NCI-H2227 treated with DMSO at 0.1 percent for 48 hours (cell line): ENCODE measurements at regions not wholly inside any gene's neighbourhood (a gene's known extent, or its start where the extent isn't known, plus 50 kb on each side); places are given as distances from the start of the nearest gene placed in this dataset.

ENCODE experiments used
- DNase-seq: peaks from one replicate; lab custom pipeline; 2025; lab: John Stamatoyannopoulos, UW

DNA sequence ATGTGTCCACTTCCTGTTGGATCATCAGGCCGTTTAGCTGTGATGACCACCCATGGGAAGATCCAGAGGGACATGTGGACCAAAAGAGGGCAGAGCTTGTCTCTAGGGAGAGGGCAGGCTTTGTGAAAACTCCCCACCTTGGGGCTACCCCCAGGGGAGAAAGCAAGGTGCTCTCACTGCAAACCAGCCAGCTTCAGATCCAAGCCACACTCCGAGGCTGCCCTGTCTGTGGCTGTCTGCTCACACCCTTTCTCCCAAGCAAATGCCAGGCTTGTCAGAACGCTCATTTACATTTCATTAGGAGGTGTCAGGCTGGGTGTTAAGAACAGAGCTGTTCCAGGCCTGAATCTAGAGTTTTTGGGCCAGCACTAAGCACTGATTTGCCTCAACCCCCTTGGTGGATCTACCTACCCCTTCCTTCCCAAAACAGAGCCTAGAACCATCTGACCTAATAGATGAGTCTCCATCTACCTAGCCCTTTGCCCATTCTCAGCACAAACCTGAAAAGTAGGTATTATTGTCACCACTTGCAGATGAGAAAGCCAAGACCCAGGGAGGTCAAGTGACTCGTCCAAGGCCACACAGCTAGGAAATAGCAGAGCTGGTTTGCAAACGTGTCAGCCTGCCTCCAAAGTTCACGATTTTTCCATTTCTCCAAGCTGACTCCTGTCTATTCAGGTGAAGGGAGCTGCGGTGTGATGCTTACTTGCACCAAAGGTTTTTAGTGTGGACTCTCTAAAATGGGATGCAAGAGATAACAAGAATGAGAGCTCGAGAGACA is 130.9 kb downstream of the EMX2 start:
- no peak for DNase-seq

GRCh38 chr10:117674201-117674600 is 131.7 kb downstream of the EMX2 start:
- no peak for DNase-seq

GRCh38 chr10:117674646-117675045 is 132.1 kb downstream of the EMX2 start:
- DNase-seq, result no peak

- no peak for DNase-seq
Observed at GRCh38 chr10:117675514-117676055, 133.0 kb downstream of the EMX2 start.

GRCh38 chr10:117677239-117677638 is 134.7 kb downstream of the EMX2 start:
- DNase-seq, result no peak

GRCh38 chr10:117677890-117678500 is 135.4 kb downstream of the EMX2 start:
- DNase-seq, result no peak

DNA sequence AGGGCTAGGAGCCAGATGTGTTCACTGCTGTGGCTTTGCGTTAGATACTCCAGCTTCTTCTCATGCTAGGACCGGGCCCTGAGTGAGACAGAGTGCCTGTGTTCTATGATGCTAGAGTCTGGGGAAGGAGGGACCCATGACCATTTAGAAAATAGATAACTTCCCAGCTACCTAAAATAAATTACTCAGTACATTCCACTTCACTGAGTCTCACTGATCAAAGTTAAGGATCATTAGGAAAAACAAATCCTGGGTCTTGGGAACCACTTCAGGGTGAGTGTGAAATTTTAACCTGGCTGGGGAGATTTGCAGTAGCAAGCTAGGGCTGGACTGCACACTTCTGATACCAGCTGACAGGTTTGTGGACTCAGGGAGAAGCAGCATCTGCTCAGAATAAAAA is 138.1 kb downstream of the EMX2 start:
- no peak for DNase-seq

GRCh38 chr10:117681104-117681503 is 138.6 kb downstream of the EMX2 start:
- DNase-seq, result no peak

GRCh38 chr10:117684046-117684610 is 141.6 kb downstream of the EMX2 start:
- no peak for DNase-seq

DNA sequence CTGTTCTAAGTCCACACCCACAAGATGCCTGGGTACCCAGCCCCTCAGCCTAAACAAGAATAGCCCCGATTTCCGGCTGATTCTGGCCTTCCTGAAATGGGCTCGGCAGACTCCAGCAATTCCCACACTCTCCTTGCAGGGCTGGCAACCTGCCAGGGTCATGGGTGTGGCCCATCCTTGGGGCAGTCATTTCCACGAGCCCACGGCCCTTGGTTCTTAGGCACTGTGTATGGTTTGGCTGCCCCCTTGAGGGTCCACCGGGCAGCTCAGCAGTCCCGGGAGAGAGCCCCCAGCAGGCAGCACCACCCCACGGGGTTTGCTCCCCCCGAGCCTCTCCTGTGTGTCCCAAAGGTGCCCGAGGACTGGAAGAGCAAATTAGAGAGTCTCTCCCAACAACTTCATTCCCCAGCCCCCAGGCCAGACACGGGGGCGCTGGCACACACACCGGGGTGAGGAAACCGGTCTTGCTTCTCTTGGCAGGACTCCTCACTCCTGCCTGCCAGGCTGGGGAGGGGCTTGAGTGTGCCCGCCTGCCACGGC is 142.2 kb downstream of the EMX2 start:
- no peak for DNase-seq

DNA sequence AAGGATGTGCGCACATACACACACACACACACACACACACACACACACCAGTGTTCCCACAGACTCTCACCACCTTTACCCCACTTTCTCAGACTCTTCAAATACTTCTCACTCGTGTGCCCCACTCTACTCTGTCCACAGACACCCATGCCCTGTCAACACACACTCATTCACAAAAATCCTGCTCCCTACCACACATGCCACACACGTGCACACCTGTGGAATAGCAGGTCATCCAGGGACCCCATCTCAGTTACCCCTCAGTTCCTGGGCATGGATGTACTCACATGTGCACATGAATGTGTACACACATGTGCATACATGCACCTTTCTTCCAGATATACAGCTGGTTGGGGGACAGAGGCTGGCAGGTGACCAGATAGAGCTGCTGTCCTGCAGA is 142.9 kb downstream of the EMX2 start:
- DNase-seq, result no peak

GRCh38 chr10:117686606-117687005 is 144.1 kb downstream of the EMX2 start:
- no peak for DNase-seq

DNA sequence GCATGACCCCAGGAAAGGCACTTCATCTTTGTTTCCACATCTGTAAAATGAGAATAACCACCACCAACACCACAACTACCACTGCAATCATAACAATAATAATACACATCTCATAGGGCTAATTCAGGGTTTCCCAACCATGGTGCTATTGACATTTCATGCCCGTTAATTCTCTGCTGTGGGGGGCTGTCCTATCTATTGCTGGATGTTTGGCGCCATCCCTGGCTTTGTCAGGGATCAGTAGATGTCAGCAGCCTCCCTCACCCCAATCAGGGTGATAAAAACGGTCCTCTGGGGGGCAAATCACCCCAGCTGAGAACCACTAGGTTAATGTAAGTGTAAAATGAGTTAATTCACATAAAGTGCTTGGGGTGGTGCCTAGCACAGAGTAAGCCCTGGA is 145.8 kb downstream of the EMX2 start:
- no peak for DNase-seq

- DNase-seq, result no peak
Observed at GRCh38 chr10:117689566-117689965, 147.0 kb downstream of the EMX2 start.

DNA sequence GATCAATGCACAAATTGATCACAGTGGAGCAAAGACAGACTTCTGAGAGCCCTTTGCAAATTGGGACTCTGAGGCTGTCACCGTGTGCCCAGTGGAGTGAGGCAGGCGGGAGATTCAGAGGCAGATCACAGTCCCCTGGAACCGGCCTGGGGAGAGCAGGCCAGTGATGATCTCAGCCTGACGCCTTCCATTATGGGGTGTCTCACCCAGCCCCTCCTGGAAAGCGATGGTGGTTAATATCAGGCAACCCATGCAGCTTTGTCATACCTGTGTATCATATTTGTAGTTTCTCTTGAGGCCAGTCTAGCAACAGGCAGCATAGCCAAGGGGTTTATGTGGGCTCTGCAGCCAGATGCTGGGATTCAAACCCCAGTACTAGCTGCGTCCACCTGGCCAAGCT is 147.8 kb downstream of the EMX2 start:
- no peak for DNase-seq

GRCh38 chr10:117694190-117694589 is 151.6 kb downstream of the EMX2 start:
- no peak for DNase-seq

GRCh38 chr10:117697402-117697801 is 154.9 kb downstream of the EMX2 start:
- DNase-seq, result no peak

GRCh38 chr10:117698809-117699208 is 156.3 kb downstream of the EMX2 start:
- no peak for DNase-seq

- DNase-seq, result no peak
Observed at GRCh38 chr10:117699436-117700075, 157.0 kb downstream of the EMX2 start.

DNA sequence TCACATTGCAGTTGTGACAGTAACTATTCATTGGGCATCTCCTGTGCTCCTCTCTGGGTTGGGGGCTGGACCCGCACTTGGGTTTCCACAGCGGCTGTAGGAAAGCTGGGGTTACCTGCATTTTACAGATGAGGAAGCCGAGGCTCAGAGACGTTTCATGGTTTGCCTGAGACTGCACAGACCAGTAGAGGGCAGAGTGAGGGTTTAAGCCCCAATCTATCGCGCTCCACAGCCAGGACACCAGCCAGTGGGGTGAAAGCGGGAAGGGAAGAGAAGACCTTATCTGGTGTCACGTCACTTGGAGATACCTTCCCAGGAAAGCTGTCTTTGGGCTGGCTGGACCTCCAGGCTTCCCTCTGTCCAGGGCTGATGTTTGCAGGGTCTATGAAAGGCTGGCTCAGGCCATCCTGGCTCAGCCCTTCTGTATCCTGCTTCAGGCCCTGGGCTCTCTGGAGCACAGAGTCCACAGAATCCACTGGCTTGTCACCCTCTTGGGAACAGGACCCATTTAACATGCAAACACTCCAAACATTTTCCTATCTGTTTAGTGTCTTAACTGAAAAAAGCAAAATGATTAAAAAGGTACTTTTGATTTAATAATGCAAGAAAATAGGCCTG is 167.7 kb downstream of the EMX2 start:
- no peak for DNase-seq

DNA sequence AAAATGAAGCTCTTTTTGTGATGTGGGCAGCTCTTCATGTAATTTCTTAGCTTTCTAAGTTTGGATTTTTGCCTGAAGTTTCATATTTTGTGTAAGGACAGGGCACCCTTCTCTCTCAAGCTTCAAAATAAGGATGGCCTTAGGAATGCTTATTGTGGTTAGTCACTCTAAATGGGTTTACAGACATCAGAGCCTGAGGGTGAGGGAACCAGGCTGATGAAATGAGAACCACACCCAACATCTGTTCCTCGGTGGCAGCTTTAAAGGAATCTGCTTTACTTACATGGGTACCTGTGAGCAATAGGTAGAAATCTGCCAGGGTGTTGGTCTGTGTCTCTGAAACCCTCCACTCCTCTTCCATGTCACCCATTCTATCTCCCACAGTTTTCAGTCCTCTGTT is 174.3 kb downstream of the EMX2 start:
- DNase-seq, result no peak
